GM21367 (cell line): ENCODE measurements at regions not wholly inside any gene's neighbourhood (a gene's known extent, or its start where the extent isn't known, plus 50 kb on each side); places are given as distances from the start of the nearest gene placed in this dataset.
"Not testable (repeated sequence)": the region's sequence is repeated elsewhere in the genome, so short reads cannot be mapped to it uniquely, and the experiment has no call there.

Experiments
- ATAC-seq: cut with Tn5 transposase; IDR thresholded peaks from one replicate; pipeline ENCODE4 v1.9.1; 2021; ENCODE audit not compliant: unreplicated experiment

DNA sequence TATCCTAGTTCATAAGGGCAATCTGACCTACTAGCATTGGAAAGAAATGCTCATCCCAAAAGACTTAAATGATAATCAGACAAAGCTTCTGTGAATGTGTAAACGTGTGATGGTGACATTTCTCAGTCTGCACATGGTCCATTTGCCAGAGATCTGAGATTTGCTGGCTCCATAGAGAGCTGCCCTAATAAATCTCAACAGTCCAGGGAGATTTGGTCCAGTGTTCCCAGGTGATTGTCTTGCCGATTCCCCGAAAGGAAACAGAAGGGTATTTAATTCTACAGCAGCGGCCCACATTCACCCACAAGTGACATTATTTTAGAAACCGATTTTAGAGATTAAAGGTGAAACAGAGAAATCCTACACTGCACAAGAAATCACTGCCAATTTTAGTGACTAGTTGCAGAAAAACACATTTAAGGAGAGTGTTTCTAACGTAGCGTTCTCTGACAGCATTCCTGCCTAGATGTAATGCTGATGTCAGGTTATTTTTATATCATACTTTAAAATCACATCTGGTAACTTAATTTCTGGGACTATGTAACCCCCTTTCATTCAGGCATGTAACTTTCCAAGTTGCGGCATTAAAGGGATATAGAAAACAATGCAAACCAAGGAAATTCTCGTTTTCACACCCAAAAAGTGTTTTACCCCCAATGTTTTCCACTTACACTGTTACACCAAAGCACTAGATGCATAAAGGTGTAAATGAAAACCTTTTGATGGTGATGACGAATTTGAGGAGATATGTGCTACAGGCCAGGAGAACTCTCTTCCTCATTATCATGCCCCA, 231.9 kb upstream of the FN1 start:
- ATAC-seq = no peak

GRCh38 chr2:215664847-215665525, 229.1 kb upstream of the FN1 start:
- no peak for ATAC-seq

DNA sequence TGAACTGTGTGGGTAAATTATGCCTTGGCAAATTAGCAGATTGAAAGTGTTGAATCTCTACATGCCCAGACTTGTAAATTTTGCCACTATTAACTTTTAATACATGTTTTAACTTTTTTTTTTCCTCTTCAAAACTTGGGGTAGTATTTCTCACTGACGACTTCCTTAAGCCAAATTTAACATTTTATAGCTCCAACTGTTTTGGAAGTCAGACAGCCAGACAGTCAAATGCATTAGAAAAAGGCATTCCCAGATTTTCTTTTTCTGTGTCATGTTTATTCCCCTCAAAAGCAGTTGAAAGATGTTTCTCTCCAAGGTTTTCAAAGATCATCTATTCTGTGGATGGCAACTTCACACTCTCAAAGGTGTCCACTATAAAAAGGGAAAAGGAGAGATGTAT, 226.8 kb upstream of the FN1 start:
- no peak for ATAC-seq

DNA sequence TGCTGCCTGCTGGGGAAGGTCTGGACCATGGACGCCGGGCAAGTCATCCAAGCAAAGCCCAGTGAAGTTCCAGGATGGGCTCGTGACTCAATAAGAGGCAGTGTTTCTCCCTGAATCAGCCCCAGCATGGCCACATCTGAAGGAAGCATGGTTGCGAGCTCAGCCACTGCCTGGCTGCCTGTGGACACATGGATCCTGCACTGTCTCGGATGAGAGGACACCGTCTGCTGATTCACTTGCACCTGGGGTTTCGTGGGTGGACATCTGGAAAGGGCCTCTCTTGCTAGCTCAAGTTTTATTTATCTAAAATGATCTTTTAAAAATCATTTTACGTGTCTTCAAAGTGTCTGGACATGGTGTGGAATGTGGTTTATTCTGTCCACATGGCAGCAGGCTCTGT, 224.8 kb upstream of the FN1 start:
- no peak for ATAC-seq

DNA sequence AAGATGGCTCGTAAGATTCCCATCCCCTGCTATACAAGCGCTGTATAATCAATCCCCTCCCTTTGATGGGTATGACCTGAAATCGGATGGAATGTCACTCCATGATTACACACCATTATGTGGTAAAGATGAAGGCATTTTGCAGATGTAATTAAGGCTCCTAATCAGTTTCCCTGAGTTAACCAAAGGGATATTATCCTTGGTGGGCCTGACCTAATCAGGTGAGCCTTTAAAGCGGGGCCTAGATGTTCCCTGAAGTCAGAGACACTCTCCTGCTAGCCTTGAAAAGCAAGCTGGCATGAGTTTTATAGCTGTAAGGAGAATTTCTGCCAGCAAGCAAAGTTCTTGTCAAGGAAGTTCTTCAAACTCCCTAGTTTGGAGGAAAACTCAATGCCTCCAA, 223.8 kb upstream of the FN1 start:
- no peak for ATAC-seq

DNA sequence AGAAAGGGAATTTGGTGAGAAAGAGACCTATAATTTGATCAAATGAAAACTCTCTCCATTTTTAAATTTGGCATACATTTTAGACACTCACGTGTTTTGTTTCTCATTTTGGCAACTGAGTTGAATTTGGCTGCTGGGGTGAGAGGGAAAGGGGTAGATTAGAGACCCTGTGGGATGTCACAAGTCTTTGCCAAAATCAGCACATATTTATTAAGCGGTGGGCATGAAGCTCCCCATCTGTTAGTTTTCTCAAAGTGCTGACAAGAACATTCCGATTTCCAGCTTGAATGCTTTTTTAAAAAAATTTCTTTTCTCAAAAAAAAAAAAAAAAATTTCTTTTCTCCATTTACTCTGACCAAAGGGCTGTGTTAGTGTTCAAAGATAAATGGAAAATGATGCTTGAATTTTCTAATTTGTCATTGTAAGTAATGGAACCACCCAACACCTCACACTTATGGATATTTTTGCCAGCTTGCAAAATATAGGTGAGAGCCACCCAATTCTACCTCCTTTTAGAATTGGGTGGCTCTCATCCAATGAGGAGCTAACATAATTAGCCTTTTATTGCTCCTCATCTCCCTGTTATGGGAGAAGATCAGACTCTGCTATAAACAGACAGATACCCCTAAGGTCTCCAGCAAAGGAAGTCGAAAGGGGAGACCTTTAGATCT, 222.9 kb upstream of the FN1 start:
- no peak for ATAC-seq

DNA sequence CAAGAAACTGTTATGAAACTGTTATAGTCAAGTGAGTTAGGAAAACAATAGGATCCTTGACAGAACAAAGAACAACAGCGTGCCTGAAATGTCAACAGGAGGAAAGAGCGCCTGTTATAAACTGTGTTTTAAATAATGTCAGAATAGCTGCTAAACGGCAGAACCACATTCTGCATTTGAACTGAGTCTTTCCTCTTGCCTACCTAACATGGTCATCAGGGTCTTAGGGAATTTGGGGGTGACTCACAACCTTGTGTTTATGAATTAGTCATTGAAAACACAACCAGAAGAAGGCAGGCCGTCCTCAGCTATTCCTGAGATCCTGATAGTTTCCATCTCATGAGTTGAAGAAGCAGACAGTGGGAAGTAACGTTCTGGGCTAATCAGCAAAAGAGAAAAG, 222.0 kb upstream of the FN1 start:
- no peak for ATAC-seq

DNA sequence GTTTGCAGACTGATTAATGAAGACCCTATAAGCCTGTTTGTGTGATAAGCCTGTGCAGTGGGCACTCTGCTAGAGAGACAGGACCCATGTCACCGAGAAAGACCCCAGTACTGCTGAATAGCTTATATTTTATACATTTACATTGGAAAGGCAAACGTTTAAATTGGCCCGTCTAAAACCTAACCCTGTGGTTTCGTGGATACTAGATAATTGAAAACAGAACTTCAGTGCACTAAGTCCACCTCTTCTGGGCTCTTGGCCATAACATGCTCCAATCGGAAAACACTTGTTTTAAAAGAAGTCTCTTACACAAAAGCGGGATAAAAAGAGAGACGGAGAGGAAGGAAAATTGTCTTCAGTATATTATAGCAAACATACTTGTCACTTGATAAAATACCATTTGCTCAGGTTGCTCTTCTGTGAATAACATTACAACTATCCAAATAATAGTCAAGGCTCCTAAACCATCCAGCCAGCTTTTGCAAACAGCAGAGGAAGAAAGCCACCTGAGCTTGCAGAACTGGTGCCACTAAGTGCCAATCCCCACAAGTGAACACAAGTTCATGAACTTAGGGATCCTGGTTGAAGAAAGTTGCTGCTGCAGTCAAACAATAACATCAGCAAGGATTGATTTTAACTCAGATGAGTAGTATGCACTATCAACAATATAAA, 218.4 kb upstream of the FN1 start:
- ATAC-seq = no peak

DNA sequence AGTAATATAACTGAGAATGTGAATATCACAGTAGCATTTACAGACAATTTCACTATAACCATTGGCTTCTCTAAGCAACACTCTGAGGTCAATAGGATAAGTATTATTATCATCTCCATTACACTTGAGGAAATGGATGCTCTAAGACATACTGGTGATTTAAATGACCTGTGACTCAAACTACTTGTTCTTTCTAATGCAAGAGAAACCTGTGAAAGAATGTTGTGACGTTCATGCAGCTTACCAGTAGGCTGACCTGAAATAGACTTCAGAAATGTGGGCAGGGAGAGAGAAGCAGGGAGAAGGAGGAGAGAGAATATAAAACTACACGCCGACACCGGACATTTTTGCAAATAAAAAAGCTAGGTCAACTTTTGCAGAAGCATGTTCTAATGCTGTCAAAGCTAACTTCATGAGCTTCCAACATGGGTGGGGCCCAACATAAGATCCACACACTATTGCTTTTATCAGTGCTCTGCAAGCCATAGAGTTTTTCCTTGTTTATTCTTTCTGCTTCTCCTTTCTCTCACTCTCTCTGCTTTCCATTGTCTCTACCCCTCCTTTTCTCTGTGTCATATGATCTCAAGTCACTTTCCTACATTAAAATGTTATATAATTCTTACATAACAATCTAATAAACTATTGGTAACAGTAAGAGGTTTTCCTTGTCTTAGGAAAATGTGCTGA, 217.6 kb upstream of the FN1 start:
- no peak for ATAC-seq

DNA sequence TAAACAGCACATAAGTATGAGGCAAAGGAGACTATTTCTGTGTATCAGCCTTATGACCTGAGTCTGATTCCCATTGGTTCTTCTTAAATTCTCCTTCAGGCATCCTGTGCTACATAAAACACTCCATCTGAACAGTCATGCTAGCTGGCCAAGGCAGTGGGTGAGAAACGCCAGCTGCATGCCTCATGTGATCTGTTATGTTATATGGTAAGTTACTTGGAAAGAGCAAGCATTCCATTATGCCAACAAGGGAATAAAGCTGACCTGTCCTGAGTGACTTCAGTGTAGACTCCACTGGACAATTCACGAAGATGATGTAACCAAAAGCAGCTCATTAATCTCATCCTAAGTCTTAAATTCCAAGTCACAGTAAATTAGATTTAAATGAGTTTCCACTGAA, 216.5 kb upstream of the FN1 start:
- no peak for ATAC-seq

- ATAC-seq = no peak
Observed at GRCh38 chr2:215651412-215651811, 215.5 kb upstream of the FN1 start.

DNA sequence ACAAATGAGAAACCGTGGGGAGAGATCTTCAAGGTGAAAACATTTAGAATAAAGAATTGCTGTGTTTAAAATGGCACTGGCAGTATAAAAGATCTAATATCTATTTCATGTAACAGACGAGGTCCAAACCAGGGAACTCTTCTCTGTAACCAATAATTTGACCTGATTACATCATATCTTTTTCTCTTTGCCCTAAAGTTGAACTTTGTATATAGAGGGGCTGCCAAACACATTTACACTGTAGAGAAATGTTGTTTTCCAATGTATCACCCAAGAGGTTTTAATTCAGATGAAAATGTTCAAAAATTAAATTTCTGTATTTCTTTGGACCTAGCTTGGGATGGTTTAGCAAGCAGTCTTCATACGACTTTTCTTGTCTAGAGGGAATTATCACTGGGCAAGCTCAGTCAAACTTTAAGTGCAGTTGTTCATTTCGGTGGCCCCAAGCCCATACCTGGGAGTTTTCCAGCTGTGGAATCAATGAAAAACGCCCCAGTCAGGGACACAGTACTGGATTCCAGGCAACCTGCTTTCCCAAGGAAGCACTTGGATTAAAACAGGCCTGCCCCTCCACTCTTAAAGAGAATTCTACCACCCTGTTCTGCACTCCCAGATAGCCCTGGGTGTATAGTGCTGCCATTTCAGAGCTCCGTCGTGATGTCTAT, 208.5 kb upstream of the FN1 start:
- ATAC-seq = no peak

- no peak for ATAC-seq
Observed at GRCh38 chr2:215638687-215639086, 202.8 kb upstream of the FN1 start.

DNA sequence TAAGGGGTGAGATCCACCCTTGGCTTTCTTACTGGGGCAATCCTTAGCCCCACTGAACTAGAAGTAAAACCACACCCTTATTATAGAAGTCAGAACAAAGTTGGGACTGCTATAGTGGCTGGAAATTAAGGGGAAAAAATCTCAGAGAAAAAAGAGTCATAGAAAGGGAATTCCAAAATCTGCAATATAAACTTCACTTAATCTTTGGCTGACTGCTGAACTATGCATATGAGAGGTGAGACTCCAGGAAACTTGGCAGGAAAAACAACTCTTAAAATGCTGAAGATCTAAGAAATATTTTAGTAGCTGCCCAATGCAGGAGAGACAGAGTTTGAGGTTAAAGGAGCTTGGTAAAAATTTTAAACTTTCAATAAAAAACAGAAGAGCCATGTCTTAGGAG, 201.8 kb upstream of the FN1 start:
- no peak for ATAC-seq

DNA sequence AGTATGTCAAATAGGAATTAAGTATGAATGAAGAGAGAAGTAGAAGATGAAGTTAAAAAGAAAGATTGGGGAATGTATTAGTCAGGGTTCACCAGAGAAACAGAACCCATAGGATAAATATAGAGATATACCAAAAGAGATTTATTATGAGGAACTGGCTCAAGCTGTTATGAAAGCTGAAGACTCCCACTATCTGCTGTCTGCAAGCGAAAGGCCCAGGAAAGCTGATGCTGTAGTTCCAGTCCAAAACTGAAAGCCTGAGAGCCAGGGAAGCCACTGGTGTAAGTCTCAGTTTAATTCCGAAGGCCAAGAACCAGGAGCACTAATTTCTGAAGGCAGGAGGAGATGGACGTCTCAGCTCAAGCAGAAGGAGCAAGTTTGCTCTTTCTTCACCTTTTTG, 200.9 kb upstream of the FN1 start:
- no peak for ATAC-seq

GRCh38 chr2:215635788-215636139, 199.9 kb upstream of the FN1 start:
- ATAC-seq = no peak

- no peak for ATAC-seq
Observed at GRCh38 chr2:215635071-215635787, 199.4 kb upstream of the FN1 start.

GRCh38 chr2:215633360-215633759, 197.5 kb upstream of the FN1 start:
- ATAC-seq = no peak

DNA sequence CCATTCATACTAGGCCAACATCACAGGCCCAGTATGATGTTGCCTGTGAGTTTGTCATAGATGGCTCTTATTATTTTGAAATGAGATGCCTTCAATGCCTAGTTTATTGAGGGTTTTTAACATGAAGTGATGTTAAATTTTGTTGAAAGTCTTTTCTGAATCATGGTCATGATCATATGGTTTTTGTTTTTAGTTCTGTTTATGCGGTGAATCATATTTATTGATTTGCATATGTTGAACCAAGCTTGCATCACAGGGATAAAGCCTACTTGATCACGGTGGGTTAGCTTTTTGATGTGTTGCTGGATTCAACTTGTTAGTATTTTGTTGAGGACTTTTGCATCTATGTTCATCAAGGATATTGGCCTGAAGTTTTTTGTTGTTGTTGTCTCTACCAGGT, 195.8 kb upstream of the FN1 start:
- no peak for ATAC-seq

DNA sequence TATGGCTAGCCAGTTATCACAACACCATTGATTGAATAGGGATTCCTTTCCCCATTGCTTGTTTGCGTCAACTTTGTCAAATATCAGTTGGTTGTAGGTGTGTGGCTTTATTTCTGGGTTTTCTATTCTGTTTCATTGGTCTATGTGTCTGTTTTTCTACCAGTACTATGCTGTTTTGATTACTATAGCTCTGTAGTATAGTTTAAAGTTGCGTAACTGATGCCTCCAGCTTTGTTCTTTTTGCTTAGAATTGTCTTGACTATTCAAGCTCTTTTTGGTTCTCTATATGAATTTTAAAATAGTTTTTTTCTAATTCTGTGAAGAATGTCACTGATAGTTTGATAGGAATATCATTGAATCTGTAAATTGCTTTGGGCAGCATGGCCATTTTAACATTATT, 194.9 kb upstream of the FN1 start:
- not testable (repeated sequence) for ATAC-seq
